SK-N-SH (cell line): ENCODE measurements at regions not wholly inside any gene's neighbourhood (a gene's known extent, or its start where the extent isn't known, plus 50 kb on each side); places are given as distances from the start of the nearest gene placed in this dataset.

Experiments used
- CTCF ChIA-PET: fragments of 300-600, 350-600 bp; formaldehyde crosslinking; extraction: SDS; loops from one replicate; lab custom pipeline; 2021; lab: Yijun Ruan, JAX
- POLR2A ChIA-PET: fragments of 350-600 bp; sonication (Branson Sonifier 250); formaldehyde crosslinking; extraction: SDS; loops from one replicate; lab custom pipeline; 2020; ENCODE audit warnings: antibody characterized with exemption, inconsistent platforms; lab: Yijun Ruan, JAX
- DNase-seq: peaks from one replicate; pipeline ENCODE4 v3.0.0; 2012
- H2AFZ ChIP-seq: fragments of 200-600 bp; sonication (generic); 2 replicates; pipeline ENCODE4 v1.8.1; 2016; ENCODE audit warnings: antibody characterized with exemption, mild to moderate bottlenecking, low read depth
- H3F3A ChIP-seq: fragments of 200-600 bp; sonication (generic); replicated peaks from 2 replicates; pipeline ENCODE3; 2016; ENCODE audit warnings: antibody characterized with exemption, mild to moderate bottlenecking; ENCODE audit not compliant: insufficient read depth
- H3K27ac ChIP-seq, 2 experiments: fragments of 200-500 bp in 1 of 2; fragments of 200-600 bp in 1 of 2; sonication (Bioruptor generic) in 1 of 2; sonication (generic), shearing (Covaris generic) in 1 of 2; 2 replicates each; pipeline versions ENCODE4 v1.5.1 to v1.6.1; 2014 to 2016; ENCODE audit warnings: low read depth in 2 of 2, inconsistent platforms in 1 of 2, low read length in 1 of 2, mild to moderate bottlenecking in 1 of 2, mixed read lengths in 1 of 2
- H3K27me3 ChIP-seq: fragments of 200-600 bp; sonication (generic), shearing (Covaris generic); 2 replicates; pipeline ENCODE4 v1.6.1; 2016; ENCODE audit warnings: mixed run types; ENCODE audit not compliant: insufficient read depth
- H3K36me3 ChIP-seq, 2 experiments: fragments of 200-500 bp in 1 of 2; fragments of 200-600 bp in 1 of 2; sonication (Bioruptor generic) in 1 of 2; sonication (generic) in 1 of 2; replicated peaks in 1 of 2; 2 replicates each; pipeline versions ENCODE3 to v1.5.1; 2014 to 2016; ENCODE audit warnings: low read length in 1 of 2, mild to moderate bottlenecking in 1 of 2; ENCODE audit not compliant: insufficient read depth in 2 of 2, control insufficient read depth in 1 of 2
- H3K4me1 ChIP-seq, 2 experiments: fragments of 200-500 bp in 1 of 2; fragments of 200-600 bp in 1 of 2; sonication (Bioruptor generic) in 1 of 2; sonication (generic), shearing (Covaris generic) in 1 of 2; 2 replicates each; pipeline versions ENCODE4 v1.5.1 to v1.6.1; 2014 to 2016; ENCODE audit warnings: low read depth in 1 of 2, low read length in 1 of 2, mixed run types in 1 of 2; ENCODE audit not compliant: insufficient read depth in 2 of 2, control insufficient read depth in 1 of 2
- H3K4me2 ChIP-seq: fragments of 200-600 bp; sonication (generic), shearing (Covaris generic); 2 replicates; pipeline ENCODE4 v1.6.1; 2017; ENCODE audit warnings: mixed run types
- H3K4me3 ChIP-seq, 2 experiments: fragments of 200-500 bp in 1 of 2; fragments of 200-600 bp in 1 of 2; sonication (Bioruptor generic) in 1 of 2; sonication (generic), shearing (Covaris generic) in 1 of 2; 2 replicates each; pipeline versions ENCODE4 v1.5.1 to v1.8.1; 2014 to 2016; ENCODE audit warnings: low read depth in 2 of 2, inconsistent platforms in 1 of 2, low read length in 1 of 2, mild to moderate bottlenecking in 1 of 2, mixed read lengths in 1 of 2, moderate library complexity in 1 of 2
- H3K79me2 ChIP-seq: fragments of 200-600 bp; sonication (generic); 2 replicates; pipeline ENCODE4 v1.8.1; 2017; ENCODE audit warnings: mild to moderate bottlenecking; ENCODE audit not compliant: insufficient read depth
- H3K9ac ChIP-seq: fragments of 200-600 bp; sonication (generic); 2 replicates; pipeline ENCODE4 v1.6.1; 2017; ENCODE audit warnings: mixed run types
- H3K9me2 ChIP-seq: fragments of 200-600 bp; sonication (generic); 2 replicates; pipeline ENCODE4 v1.6.1; 2017; ENCODE audit warnings: mixed run types
- H3K9me3 ChIP-seq: fragments of 200-600 bp; sonication (generic); 2 replicates; pipeline ENCODE4 v1.6.1; 2017; ENCODE audit warnings: mixed run types, mild to moderate bottlenecking, moderate library complexity
- H4K20me1 ChIP-seq: fragments of 200-600 bp; sonication (generic); 2 replicates; pipeline ENCODE4 v1.6.1; 2017; ENCODE audit warnings: mild to moderate bottlenecking, mixed run types; ENCODE audit not compliant: insufficient read depth
- CHD2 ChIP-seq: fragments of 150-350 bp; IDR thresholded peaks from 2 replicates; pipeline ENCODE4 v1.6.1; 2018; ENCODE audit warnings: low read length; ENCODE audit not compliant: partially characterized antibody
- ELF1 ChIP-seq: IDR thresholded peaks from 2 replicates; pipeline ENCODE4 v1.4.0; 2012
- FOXJ3 ChIP-seq: sonication (generic); formaldehyde crosslinking; IDR thresholded peaks from 2 replicates; pipeline ENCODE4 v1.5.1; 2020; ENCODE audit warnings: mild to moderate bottlenecking, missing genetic modification reagents
- FOXM1 ChIP-seq: IDR thresholded peaks from 2 replicates; pipeline ENCODE4 v1.4.0; 2012; ENCODE audit warnings: low read depth, mild to moderate bottlenecking
- JUND ChIP-seq: IDR thresholded peaks from 2 replicates; pipeline ENCODE4 v1.4.0; 2012
- MXI1 ChIP-seq: IDR thresholded peaks from 2 replicates; pipeline ENCODE4 v1.6.1; 2012; ENCODE audit warnings: mild to moderate bottlenecking, low read depth, low read length, improper control_type of control experiment
- NFIC ChIP-seq: IDR thresholded peaks from 2 replicates; pipeline ENCODE4 v1.4.0; 2012; ENCODE audit warnings: borderline replicate concordance
- NRF1 ChIP-seq: IDR thresholded peaks from 2 replicates; pipeline ENCODE4 v1.6.1; 2012; ENCODE audit warnings: low read depth, mild to moderate bottlenecking, low read length
- POLR2AphosphoS5 ChIP-seq: IDR thresholded peaks from 2 replicates; pipeline ENCODE4 v1.6.1; 2012; ENCODE audit warnings: low read depth, low read length
- RCOR1 ChIP-seq: fragments of 150-350 bp; IDR thresholded peaks from 2 replicates; pipeline ENCODE4 v1.6.1; 2017; ENCODE audit warnings: antibody characterized with exemption, low read length
- RXRA ChIP-seq: IDR thresholded peaks from 2 replicates; pipeline ENCODE4 v1.4.0; 2012; ENCODE audit warnings: low read depth, mild to moderate bottlenecking, borderline replicate concordance
- SIN3A ChIP-seq: IDR thresholded peaks from 2 replicates; pipeline ENCODE4 v1.6.1; 2012; ENCODE audit warnings: low read depth, mild to moderate bottlenecking, low read length, moderate library complexity, borderline replicate concordance
- SMC3 ChIP-seq: IDR thresholded peaks from 2 replicates; pipeline ENCODE4 v1.6.1; 2012; ENCODE audit warnings: low read depth, low read length, improper control_type of control experiment
- TAF1 ChIP-seq: IDR thresholded peaks from 2 replicates; pipeline ENCODE4 v1.6.1; 2012; ENCODE audit warnings: low read depth, mild to moderate bottlenecking, low read length, moderate library complexity, borderline replicate concordance
- TCF12 ChIP-seq: IDR thresholded peaks from 2 replicates; pipeline ENCODE4 v1.4.0; 2012
- YY1 ChIP-seq: IDR thresholded peaks from 2 replicates; pipeline ENCODE4 v1.4.0; 2012; ENCODE audit warnings: low read depth, mild to moderate bottlenecking
- WGBS: methylation state at CpG from one replicate; pipeline ENCODE4 v1.1.6; 2017; ENCODE audit warnings: low lambda C conversion rate; 5-methylcytosine and 5-hydroxymethylcytosine counted together
- TF ChIP-seq, protein P1 (sequence below): IDR thresholded peaks from 2 replicates; pipeline ENCODE4 v1.4.0; 2012; ENCODE audit warnings: low read depth, borderline replicate concordance
- TF ChIP-seq, protein P2 (sequence below): fragments of 200-600 bp; sonication (generic); IDR thresholded peaks from 2 replicates; pipeline ENCODE4 v1.6.1; 2017; ENCODE audit warnings: antibody characterized with exemption, mild to moderate bottlenecking, moderate library complexity
- TF ChIP-seq, protein P3 (sequence below): fragments of 150-350 bp; IDR thresholded peaks from 2 replicates; pipeline ENCODE4 v1.6.1; 2017; ENCODE audit warnings: antibody characterized with exemption, low read length, low read depth, borderline replicate concordance
- TF ChIP-seq, protein P4 (sequence below): IDR thresholded peaks from 2 replicates; pipeline ENCODE4; 2012

DNA sequence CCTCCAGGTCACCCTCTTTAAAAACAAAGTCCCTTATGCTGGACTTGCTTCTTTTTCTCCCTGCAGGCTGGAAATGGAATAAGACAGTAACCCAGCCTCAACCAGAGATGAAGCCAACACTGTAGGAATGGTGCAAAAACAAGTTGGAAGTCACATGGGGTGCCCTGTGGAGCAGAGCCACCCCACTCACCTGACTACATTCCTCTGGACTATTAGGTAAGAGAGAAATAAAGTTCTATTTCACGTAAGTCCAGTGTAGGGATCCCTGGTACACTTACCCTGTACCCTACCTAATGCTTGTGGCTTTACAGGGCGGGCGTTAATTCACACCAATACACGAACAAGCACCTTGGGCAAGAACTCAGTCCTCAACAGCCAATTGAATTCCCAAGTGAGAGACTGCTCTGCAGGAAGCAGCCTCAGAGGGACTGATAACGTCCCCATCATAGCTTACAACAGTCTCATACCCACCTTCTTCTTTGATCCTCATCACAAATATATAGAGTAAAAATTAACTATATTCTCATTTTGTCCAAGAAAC, 112.5 kb upstream of the FGGY start:
- WGBS, result 78% methylated on average over 4 of the region's 5 CpGs
- TF ChIP-seq CHD2, result no peak
- Histone ChIP-seq H4K20me1 (no peaks in the 10 kb centered on the region), H3K27me3 (no peaks in the 10 kb centered on the region), H3K4me2 (no peak overlapping the region), H3F3A (no peaks in the 10 kb centered on the region), H3K9me2 (no peaks in the 10 kb centered on the region), H3K27ac (no peak overlapping the region), H3K4me3 (no peak overlapping the region), H3K36me3 (no peaks in the 10 kb centered on the region), H3K9me3 (no peaks in the 10 kb centered on the region), H2AFZ (no peak overlapping the region), H3K9ac (no peak overlapping the region), H3K79me2 (no peaks in the 10 kb centered on the region), H3K4me1 (no peaks in the 10 kb centered on the region)
- CTCF ChIA-PET, result no interaction called here
- POLR2A ChIA-PET, result no interaction called here
- no peak for DNase-seq

DNA sequence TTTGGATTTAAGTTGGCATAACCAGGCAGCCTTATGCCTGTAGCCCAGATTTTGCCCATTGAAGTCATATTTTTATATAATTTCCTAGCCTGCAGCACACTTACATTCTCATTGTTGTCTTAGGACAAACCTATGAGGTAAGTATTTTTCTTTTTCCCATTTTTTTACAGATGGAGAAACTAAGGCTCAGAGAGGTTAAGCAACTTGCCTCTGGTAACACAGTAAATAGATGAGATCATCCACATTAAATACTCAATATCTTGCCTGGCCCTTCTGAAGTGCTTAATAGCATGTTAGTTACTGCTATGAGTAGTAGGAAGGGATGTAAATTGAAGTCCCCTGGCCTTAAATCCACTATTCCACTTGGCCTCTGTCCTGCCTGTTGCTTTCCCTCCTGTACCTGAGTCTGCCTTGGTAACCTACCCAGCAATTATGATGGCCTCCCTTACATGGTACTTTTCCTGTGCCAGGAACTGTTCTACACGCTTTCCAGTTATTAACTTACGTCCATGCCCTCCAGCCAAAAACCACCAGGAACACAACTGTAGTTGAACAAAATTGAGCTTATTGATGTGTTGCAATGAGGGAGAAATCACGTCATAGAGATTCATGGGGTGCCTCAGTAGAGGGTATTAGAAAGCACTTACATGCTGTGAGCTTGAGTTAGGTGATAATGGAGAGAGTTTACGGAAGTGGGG, 111.6 kb upstream of the FGGY start:
- no peaks in the 10 kb centered on the region for H4K20me1 ChIP-seq
- TF ChIP-seq JUND (no peak), NFIC (no peak), YY1 (no peak), CHD2 (no peak), MXI1 (no peak), FOXM1 (no peak), NRF1 (no peak), FOXJ3 (no peak), SMC3 (no peak), POLR2AphosphoS5 (no peak), TCF12 (no peak), ELF1 (no peak), RXRA (no peak), RCOR1 (no peak), SIN3A (no peak), TAF1 (no peak)
- TF ChIP-seq, protein P1, sequence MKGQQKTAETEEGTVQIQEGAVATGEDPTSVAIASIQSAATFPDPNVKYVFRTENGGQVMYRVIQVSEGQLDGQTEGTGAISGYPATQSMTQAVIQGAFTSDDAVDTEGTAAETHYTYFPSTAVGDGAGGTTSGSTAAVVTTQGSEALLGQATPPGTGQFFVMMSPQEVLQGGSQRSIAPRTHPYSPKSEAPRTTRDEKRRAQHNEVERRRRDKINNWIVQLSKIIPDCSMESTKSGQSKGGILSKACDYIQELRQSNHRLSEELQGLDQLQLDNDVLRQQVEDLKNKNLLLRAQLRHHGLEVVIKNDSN, result no peak
- TF ChIP-seq, protein P2, sequence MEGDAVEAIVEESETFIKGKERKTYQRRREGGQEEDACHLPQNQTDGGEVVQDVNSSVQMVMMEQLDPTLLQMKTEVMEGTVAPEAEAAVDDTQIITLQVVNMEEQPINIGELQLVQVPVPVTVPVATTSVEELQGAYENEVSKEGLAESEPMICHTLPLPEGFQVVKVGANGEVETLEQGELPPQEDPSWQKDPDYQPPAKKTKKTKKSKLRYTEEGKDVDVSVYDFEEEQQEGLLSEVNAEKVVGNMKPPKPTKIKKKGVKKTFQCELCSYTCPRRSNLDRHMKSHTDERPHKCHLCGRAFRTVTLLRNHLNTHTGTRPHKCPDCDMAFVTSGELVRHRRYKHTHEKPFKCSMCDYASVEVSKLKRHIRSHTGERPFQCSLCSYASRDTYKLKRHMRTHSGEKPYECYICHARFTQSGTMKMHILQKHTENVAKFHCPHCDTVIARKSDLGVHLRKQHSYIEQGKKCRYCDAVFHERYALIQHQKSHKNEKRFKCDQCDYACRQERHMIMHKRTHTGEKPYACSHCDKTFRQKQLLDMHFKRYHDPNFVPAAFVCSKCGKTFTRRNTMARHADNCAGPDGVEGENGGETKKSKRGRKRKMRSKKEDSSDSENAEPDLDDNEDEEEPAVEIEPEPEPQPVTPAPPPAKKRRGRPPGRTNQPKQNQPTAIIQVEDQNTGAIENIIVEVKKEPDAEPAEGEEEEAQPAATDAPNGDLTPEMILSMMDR, result no peak
- TF ChIP-seq, protein P3, sequence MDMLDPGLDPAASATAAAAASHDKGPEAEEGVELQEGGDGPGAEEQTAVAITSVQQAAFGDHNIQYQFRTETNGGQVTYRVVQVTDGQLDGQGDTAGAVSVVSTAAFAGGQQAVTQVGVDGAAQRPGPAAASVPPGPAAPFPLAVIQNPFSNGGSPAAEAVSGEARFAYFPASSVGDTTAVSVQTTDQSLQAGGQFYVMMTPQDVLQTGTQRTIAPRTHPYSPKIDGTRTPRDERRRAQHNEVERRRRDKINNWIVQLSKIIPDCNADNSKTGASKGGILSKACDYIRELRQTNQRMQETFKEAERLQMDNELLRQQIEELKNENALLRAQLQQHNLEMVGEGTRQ, result no peak
- TF ChIP-seq, protein P4, sequence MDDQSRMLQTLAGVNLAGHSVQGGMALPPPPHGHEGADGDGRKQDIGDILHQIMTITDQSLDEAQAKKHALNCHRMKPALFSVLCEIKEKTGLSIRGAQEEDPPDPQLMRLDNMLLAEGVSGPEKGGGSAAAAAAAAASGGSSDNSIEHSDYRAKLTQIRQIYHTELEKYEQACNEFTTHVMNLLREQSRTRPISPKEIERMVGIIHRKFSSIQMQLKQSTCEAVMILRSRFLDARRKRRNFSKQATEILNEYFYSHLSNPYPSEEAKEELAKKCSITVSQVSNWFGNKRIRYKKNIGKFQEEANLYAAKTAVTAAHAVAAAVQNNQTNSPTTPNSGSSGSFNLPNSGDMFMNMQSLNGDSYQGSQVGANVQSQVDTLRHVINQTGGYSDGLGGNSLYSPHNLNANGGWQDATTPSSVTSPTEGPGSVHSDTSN, result no peak
- H2AFZ ChIP-seq, result no peak overlapping the region
- no peak overlapping the region for H3K9ac ChIP-seq
- H3K27me3 ChIP-seq, result no peaks in the 10 kb centered on the region
- no peaks in the 10 kb centered on the region for H3K36me3 ChIP-seq
- no peak for DNase-seq
- no peak overlapping the region for H3K4me2 ChIP-seq
- WGBS, result 99% methylated on average over 4 of the region's 4 CpGs
- no peaks in the 10 kb centered on the region for H3K79me2 ChIP-seq
- no peak overlapping the region for H3K27ac ChIP-seq
- no peaks in the 10 kb centered on the region for H3F3A ChIP-seq
- ChIA-PET CTCF (no interaction called here), POLR2A (no interaction called here)
- H3K9me3 ChIP-seq, result no peaks in the 10 kb centered on the region
- no peaks in the 10 kb centered on the region for H3K4me1 ChIP-seq
- no peak overlapping the region for H3K4me3 ChIP-seq
- H3K9me2 ChIP-seq, result no peaks in the 10 kb centered on the region
